GM23338 (cell line): ENCODE measurements at regions not wholly inside any gene's neighbourhood (a gene's known extent, or its start where the extent isn't known, plus 50 kb on each side); places are given as distances from the start of the nearest gene placed in this dataset.

Experiments
- ATAC-seq: fragments of 200-7000 bp; cut with Tn5 transposase; 3 replicates; pipeline ENCODE4 v1.9.1; 2020
- DNase-seq: peaks from one replicate; pipeline ENCODE4 v3.0.0-alpha.2; 2015; ENCODE audit warnings: low spot score
- H2AFZ ChIP-seq: fragments of 200-600 bp; sonication (generic); 2 replicates; pipeline ENCODE4 v1.8.0; 2016; ENCODE audit warnings: antibody characterized with exemption, mild to moderate bottlenecking, moderate library complexity
- H3F3A ChIP-seq: fragments of 200-600 bp; sonication (generic); replicated peaks from 2 replicates; pipeline ENCODE4 v1.8.0; 2017; ENCODE audit warnings: antibody characterized with exemption, mixed run types, low read depth
- H3K27ac ChIP-seq: fragments of 200-600 bp; sonication (generic); 2 replicates; pipeline ENCODE4 v1.6.1; 2016; ENCODE audit warnings: low read depth
- H3K27me3 ChIP-seq: fragments of 200-600 bp; sonication (generic); 2 replicates; pipeline ENCODE4 v1.8.0; 2016; ENCODE audit warnings: mild to moderate bottlenecking, mixed run types, moderate library complexity; ENCODE audit not compliant: insufficient read depth
- H3K36me3 ChIP-seq: fragments of 200-600 bp; sonication (generic); 2 replicates; pipeline ENCODE4 v1.8.0; 2016; ENCODE audit warnings: mild to moderate bottlenecking; ENCODE audit not compliant: insufficient read depth
- H3K4me1 ChIP-seq: fragments of 200-600 bp; sonication (generic); 2 replicates; pipeline ENCODE4 v1.8.0; 2016; ENCODE audit warnings: mild to moderate bottlenecking, moderate library complexity; ENCODE audit not compliant: insufficient read depth
- H3K4me2 ChIP-seq: fragments of 200-600 bp; sonication (generic); 2 replicates; pipeline ENCODE4 v1.7.1; 2017; ENCODE audit warnings: mixed run types
- H3K4me3 ChIP-seq: fragments of 200-600 bp; sonication (generic); 2 replicates; pipeline ENCODE4 v1.6.1; 2016; ENCODE audit warnings: mixed run types
- H3K79me2 ChIP-seq: fragments of 200-600 bp; sonication (generic); replicated peaks from 2 replicates; pipeline ENCODE4 v1.8.0; 2017; ENCODE audit warnings: mild to moderate bottlenecking; ENCODE audit not compliant: insufficient read depth
- H3K9me2 ChIP-seq: fragments of 200-600 bp; sonication (generic); 2 replicates; pipeline ENCODE4 v1.8.0; 2017; ENCODE audit not compliant: insufficient read depth
- H4K20me1 ChIP-seq: fragments of 200-600 bp; sonication (generic); replicated peaks from 2 replicates; pipeline ENCODE4 v1.8.0; 2017; ENCODE audit warnings: mild to moderate bottlenecking; ENCODE audit not compliant: insufficient read depth
- H3K27ac Mint-ChIP-seq: 2 replicates; pipeline ENCODE4 v1.8.0; 2020; ENCODE audit warnings: inconsistent platforms, mild to moderate bottlenecking, moderate library complexity, mixed read lengths
- H3K27me3 Mint-ChIP-seq: 3 replicates; pipeline ENCODE4 v1.8.0; 2022; ENCODE audit warnings: low read depth, mild to moderate bottlenecking, moderate library complexity, mixed read lengths, inconsistent platforms; ENCODE audit not compliant: insufficient read depth, poor library complexity
- H3K36me3 Mint-ChIP-seq: 3 replicates; pipeline ENCODE4 v1.8.0; 2021; ENCODE audit warnings: low read depth, mild to moderate bottlenecking, inconsistent platforms, moderate library complexity, mixed read lengths
- H3K4me1 Mint-ChIP-seq: 3 replicates; pipeline ENCODE4 v1.8.0; 2020; ENCODE audit warnings: mild to moderate bottlenecking, inconsistent platforms, mixed read lengths
- H3K4me3 Mint-ChIP-seq: 3 replicates; pipeline ENCODE4 v1.8.0; 2021; ENCODE audit warnings: moderate library complexity, mild to moderate bottlenecking, inconsistent platforms, mixed read lengths
- H3K9me3 Mint-ChIP-seq: 3 replicates; pipeline ENCODE4 v1.8.0; 2020; ENCODE audit warnings: moderate library complexity, mild to moderate bottlenecking, inconsistent platforms, mixed read lengths
- EZH2 ChIP-seq: fragments of 200-600 bp; sonication (generic); IDR thresholded peaks from one replicate; pipeline ENCODE4 v1.8.0; 2017; ENCODE audit warnings: antibody characterized with exemption, mild to moderate bottlenecking, low read depth; ENCODE audit not compliant: unreplicated experiment
- EZH2phosphoT487 ChIP-seq: fragments of 200-600 bp; sonication (generic); IDR thresholded peaks from one replicate; pipeline ENCODE4 v1.8.1; 2018; ENCODE audit warnings: antibody characterized with exemption; ENCODE audit not compliant: unreplicated experiment
- JUNB ChIP-seq: IDR thresholded peaks from one replicate; pipeline ENCODE4 v1.6.1; 2016; ENCODE audit warnings: antibody characterized with exemption; ENCODE audit not compliant: unreplicated experiment
- NANOG ChIP-seq: IDR thresholded peaks from 2 replicates; pipeline ENCODE4 v1.6.1; 2016; ENCODE audit warnings: antibody characterized with exemption, borderline replicate concordance
- TF ChIP-seq, protein P1 (sequence below): IDR thresholded peaks from one replicate; pipeline ENCODE4 v1.6.1; 2018; ENCODE audit warnings: antibody characterized with exemption; ENCODE audit not compliant: unreplicated experiment
- TF ChIP-seq, protein P2 (sequence below), 2 experiments: fragments of 200-600 bp in 1 of 2; sonication (generic) in 1 of 2; conservative IDR thresholded peaks; 2 replicates each; pipeline versions ENCODE4 v1.5.1 to v1.6.1; 2016 to 2017; ENCODE audit warnings: antibody characterized with exemption in 2 of 2, low read depth in 2 of 2, mild to moderate bottlenecking in 2 of 2, moderate library complexity in 1 of 2

DNA sequence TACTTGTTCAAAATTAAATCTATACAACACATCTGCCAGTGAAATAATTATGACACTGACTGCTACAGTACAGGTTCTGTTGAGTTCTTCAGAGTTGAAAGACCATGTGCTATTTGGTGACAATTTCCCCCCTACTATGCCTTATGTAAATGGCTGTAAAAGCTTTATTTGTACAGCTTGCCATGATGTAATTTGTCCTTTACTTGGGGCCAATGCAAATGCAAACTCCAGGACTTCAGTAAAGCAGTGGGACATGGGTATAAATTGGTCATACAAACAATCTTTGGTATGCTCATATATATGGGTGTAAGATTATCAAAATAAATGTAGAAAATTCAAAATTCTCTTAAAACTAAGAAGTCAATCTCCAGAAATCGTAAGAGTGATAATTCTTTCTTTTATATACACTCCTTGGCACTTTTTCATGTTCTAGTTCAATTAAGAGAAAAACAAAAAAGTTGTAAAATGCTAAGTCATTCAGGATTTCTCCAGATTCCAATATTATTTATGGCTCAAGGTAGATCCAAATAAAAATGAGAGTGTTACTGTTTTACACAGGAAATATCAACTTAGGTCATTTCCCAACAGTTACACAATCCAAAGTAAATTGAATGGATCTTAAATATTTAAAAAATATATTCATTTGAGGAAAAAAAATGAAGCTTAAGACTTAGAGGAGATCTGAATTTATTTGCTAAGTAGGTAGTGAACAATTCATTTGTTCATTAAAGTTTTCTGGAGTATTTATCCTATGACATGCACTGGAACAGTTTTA is 1310.5 kb upstream of the CITED2 start:
- no peak overlapping the region for H3K27ac Mint-ChIP-seq
- no peak overlapping the region for H3K27ac ChIP-seq
- no peak for ATAC-seq

More for the DNA sequence above, 1310.5 kb upstream of the CITED2 start:
- H3F3A ChIP-seq: no peaks in the 10 kb centered on the region
- Mint-ChIP-seq H3K4me3 (no peak overlapping the region), H3K36me3 (peaks cover 8% of the 10 kb centered on the region; the same call in 1 of the 3 replicates), H3K4me1 (no peaks in the 10 kb centered on the region), H3K27me3 (no peaks in the 10 kb centered on the region), H3K9me3 (peaks cover 2% of the 10 kb centered on the region; the same call in 1 of the 3 replicates)
- H3K79me2 ChIP-seq: no peaks in the 10 kb centered on the region
- H3K4me3 ChIP-seq: no peak overlapping the region
- DNase-seq: no peak
- no peak overlapping the region for H3K4me2 ChIP-seq
- no peaks in the 10 kb centered on the region for H3K4me1 ChIP-seq
- no peaks in the 10 kb centered on the region for H4K20me1 ChIP-seq
- H2AFZ ChIP-seq: no peak overlapping the region
- H3K27me3 ChIP-seq: no peaks in the 10 kb centered on the region
- TF ChIP-seq JUNB (no peak), NANOG (no peak), EZH2phosphoT487 (no peak), EZH2 (no peak)
- TF ChIP-seq, protein P1, sequence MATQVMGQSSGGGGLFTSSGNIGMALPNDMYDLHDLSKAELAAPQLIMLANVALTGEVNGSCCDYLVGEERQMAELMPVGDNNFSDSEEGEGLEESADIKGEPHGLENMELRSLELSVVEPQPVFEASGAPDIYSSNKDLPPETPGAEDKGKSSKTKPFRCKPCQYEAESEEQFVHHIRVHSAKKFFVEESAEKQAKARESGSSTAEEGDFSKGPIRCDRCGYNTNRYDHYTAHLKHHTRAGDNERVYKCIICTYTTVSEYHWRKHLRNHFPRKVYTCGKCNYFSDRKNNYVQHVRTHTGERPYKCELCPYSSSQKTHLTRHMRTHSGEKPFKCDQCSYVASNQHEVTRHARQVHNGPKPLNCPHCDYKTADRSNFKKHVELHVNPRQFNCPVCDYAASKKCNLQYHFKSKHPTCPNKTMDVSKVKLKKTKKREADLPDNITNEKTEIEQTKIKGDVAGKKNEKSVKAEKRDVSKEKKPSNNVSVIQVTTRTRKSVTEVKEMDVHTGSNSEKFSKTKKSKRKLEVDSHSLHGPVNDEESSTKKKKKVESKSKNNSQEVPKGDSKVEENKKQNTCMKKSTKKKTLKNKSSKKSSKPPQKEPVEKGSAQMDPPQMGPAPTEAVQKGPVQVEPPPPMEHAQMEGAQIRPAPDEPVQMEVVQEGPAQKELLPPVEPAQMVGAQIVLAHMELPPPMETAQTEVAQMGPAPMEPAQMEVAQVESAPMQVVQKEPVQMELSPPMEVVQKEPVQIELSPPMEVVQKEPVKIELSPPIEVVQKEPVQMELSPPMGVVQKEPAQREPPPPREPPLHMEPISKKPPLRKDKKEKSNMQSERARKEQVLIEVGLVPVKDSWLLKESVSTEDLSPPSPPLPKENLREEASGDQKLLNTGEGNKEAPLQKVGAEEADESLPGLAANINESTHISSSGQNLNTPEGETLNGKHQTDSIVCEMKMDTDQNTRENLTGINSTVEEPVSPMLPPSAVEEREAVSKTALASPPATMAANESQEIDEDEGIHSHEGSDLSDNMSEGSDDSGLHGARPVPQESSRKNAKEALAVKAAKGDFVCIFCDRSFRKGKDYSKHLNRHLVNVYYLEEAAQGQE: no peak
- TF ChIP-seq, protein P2, sequence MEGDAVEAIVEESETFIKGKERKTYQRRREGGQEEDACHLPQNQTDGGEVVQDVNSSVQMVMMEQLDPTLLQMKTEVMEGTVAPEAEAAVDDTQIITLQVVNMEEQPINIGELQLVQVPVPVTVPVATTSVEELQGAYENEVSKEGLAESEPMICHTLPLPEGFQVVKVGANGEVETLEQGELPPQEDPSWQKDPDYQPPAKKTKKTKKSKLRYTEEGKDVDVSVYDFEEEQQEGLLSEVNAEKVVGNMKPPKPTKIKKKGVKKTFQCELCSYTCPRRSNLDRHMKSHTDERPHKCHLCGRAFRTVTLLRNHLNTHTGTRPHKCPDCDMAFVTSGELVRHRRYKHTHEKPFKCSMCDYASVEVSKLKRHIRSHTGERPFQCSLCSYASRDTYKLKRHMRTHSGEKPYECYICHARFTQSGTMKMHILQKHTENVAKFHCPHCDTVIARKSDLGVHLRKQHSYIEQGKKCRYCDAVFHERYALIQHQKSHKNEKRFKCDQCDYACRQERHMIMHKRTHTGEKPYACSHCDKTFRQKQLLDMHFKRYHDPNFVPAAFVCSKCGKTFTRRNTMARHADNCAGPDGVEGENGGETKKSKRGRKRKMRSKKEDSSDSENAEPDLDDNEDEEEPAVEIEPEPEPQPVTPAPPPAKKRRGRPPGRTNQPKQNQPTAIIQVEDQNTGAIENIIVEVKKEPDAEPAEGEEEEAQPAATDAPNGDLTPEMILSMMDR (conservative IDR thresholded peaks at IDR 0.05; ENCODE audit: low read depth in 2 of 2): no peak
- H3K9me2 ChIP-seq: no peaks in the 10 kb centered on the region
- no peaks in the 10 kb centered on the region for H3K36me3 ChIP-seq
